Nephron progenitor cell (in vitro differentiated cells): ENCODE measurements at regions not wholly inside any gene's neighbourhood (a gene's known extent, or its start where the extent isn't known, plus 50 kb on each side); places are given as distances from the start of the nearest gene placed in this dataset.
"Not testable (repeated sequence)": the region's sequence is repeated elsewhere in the genome, so short reads cannot be mapped to it uniquely, and the experiment has no call there.

Experiments
- DNase-seq: peaks from one replicate; pipeline ENCODE4 v3.0.0; 2021
- H3K27ac Mint-ChIP-seq: 2 replicates; pipeline ENCODE4 v1.8.0; 2021; ENCODE audit warnings: mild to moderate bottlenecking, moderate library complexity, mixed read lengths
- H3K27me3 Mint-ChIP-seq: 2 replicates; pipeline ENCODE4 v1.8.0; 2021; ENCODE audit warnings: mild to moderate bottlenecking, low read depth, mixed read lengths; ENCODE audit not compliant: poor library complexity
- H3K36me3 Mint-ChIP-seq: 2 replicates; pipeline ENCODE4 v1.8.0; 2021; ENCODE audit warnings: low read depth, mixed read lengths
- H3K4me1 Mint-ChIP-seq: 2 replicates; pipeline ENCODE4 v1.8.0; 2021; ENCODE audit warnings: mixed read lengths
- H3K4me3 Mint-ChIP-seq: 2 replicates; pipeline ENCODE4 v1.8.0; 2021; ENCODE audit warnings: mild to moderate bottlenecking, moderate library complexity, mixed read lengths
- H3K9me3 Mint-ChIP-seq: 2 replicates; pipeline ENCODE4 v1.8.0; 2021; ENCODE audit warnings: mild to moderate bottlenecking, moderate library complexity, mixed read lengths
- CTCF ChIP-seq: fragments of 200-600 bp; sonication (generic); IDR thresholded peaks from 2 replicates; pipeline ENCODE4 v1.5.0; 2021; ENCODE audit warnings: antibody characterized with exemption

- peaks cover 37% of the 10 kb centered on the region for H3K36me3 Mint-ChIP-seq
- H3K4me3 Mint-ChIP-seq, result no peak overlapping the region
- TF ChIP-seq CTCF, result no peak
- H3K4me1 Mint-ChIP-seq, result no peaks in the 10 kb centered on the region
- peaks cover 12% of the 10 kb centered on the region for H3K27me3 Mint-ChIP-seq
- no peak for DNase-seq
- no peaks in the 10 kb centered on the region for H3K9me3 Mint-ChIP-seq
- H3K27ac Mint-ChIP-seq, result no peak overlapping the region
Measured at GRCh38 chrX:2640436-2641150, 50.5 kb upstream of the CD99 start.

GRCh38 chrX:2638279-2638678 lies 52.8 kb upstream of the CD99 start:
- Mint-ChIP-seq H3K27me3 (peaks cover 4% of the 10 kb centered on the region), H3K4me1 (no peaks in the 10 kb centered on the region), H3K4me3 (no peak overlapping the region), H3K36me3 (peaks cover 37% of the 10 kb centered on the region), H3K27ac (no peak overlapping the region), H3K9me3 (no peaks in the 10 kb centered on the region)
- TF ChIP-seq CTCF, result no peak
- DNase-seq, result no peak

GRCh38 chrX:2635342-2635741 lies 55.8 kb upstream of the CD99 start:
- no peak overlapping the region for H3K4me3 Mint-ChIP-seq
- H3K27ac Mint-ChIP-seq, result no peak overlapping the region
- H3K36me3 Mint-ChIP-seq, result peaks cover 58% of the 10 kb centered on the region
- H3K9me3 Mint-ChIP-seq, result peaks cover 13% of the 10 kb centered on the region
- no peak for TF ChIP-seq CTCF
- peaks cover 3% of the 10 kb centered on the region for H3K27me3 Mint-ChIP-seq
- DNase-seq, result no peak
- no peaks in the 10 kb centered on the region for H3K4me1 Mint-ChIP-seq

- peaks cover 20% of the 10 kb centered on the region for H3K9me3 Mint-ChIP-seq
- no peak overlapping the region for H3K4me3 Mint-ChIP-seq
- no peaks in the 10 kb centered on the region for H3K4me1 Mint-ChIP-seq
- no peak for TF ChIP-seq CTCF
- H3K27ac Mint-ChIP-seq, result no peak overlapping the region
- DNase-seq, result no peak
- H3K36me3 Mint-ChIP-seq, result peaks cover 58% of the 10 kb centered on the region
- peaks cover 4% of the 10 kb centered on the region for H3K27me3 Mint-ChIP-seq
Measured at GRCh38 chrX:2632533-2633504, 58.3 kb upstream of the CD99 start.

GRCh38 chrX:2631743-2632532 lies 59.2 kb upstream of the CD99 start:
- no peak overlapping the region for H3K27ac Mint-ChIP-seq
- peaks cover 6% of the 10 kb centered on the region for H3K27me3 Mint-ChIP-seq
- peaks cover 20% of the 10 kb centered on the region for H3K9me3 Mint-ChIP-seq
- H3K36me3 Mint-ChIP-seq, result peaks cover 58% of the 10 kb centered on the region
- TF ChIP-seq CTCF, result no peak
- no peak for DNase-seq
- no peak overlapping the region for H3K4me3 Mint-ChIP-seq
- no peaks in the 10 kb centered on the region for H3K4me1 Mint-ChIP-seq

GRCh38 chrX:2630935-2631742 lies 60.0 kb upstream of the CD99 start:
- H3K4me1 Mint-ChIP-seq, DNase-seq, H3K27ac Mint-ChIP-seq, H3K27me3 Mint-ChIP-seq, H3K4me3 Mint-ChIP-seq: not testable (repeated sequence)
- peaks cover 20% of the 10 kb centered on the region for H3K9me3 Mint-ChIP-seq
- H3K36me3 Mint-ChIP-seq, result peaks cover 64% of the 10 kb centered on the region

- not testable (repeated sequence) for H3K4me1 Mint-ChIP-seq, H3K27me3 Mint-ChIP-seq, H3K4me3 Mint-ChIP-seq, DNase-seq, H3K27ac Mint-ChIP-seq
- H3K36me3 Mint-ChIP-seq, result peaks cover 66% of the 10 kb centered on the region
- H3K9me3 Mint-ChIP-seq, result peaks cover 20% of the 10 kb centered on the region
Measured at GRCh38 chrX:2630008-2630934, 60.8 kb upstream of the CD99 start.
